Kidney (tissue), 13 donors: ENCODE measurements at regions not wholly inside any gene's neighbourhood (a gene's known extent, or its start where the extent isn't known, plus 50 kb on each side); places are given as distances from the start of the nearest gene placed in this dataset.
A peak's percentile ranks its signal among the peaks of the same experiment; 100 is the strongest.

ENCODE experiments used
- DNase-seq, 5 donors: peaks; one replicate each; pipeline ENCODE4 v3.0.0-alpha.2; 2013 to 2020
- FAIRE-seq: peaks from 2 replicates; lab custom pipeline; 2012; peaks lifted over from hg19 to GRCh38; lab: Jason Lieb, UNC
- H3K27ac ChIP-seq, 2 donors: one replicate each; pipeline ENCODE4 v1.7.0; 2013; ENCODE audit warnings: low read depth in 2 of 2, low read length in 2 of 2, inconsistent platforms in 1 of 2
- H3K27me3 ChIP-seq: one replicate; pipeline ENCODE4 v1.7.1; 2013; ENCODE audit warnings: low read length, inconsistent platforms; ENCODE audit not compliant: control insufficient read depth, insufficient read depth
- H3K36me3 ChIP-seq, 3 donors: one replicate each; pipeline versions ENCODE4 v1.7.0 to v1.7.1; 2013; ENCODE audit warnings: low read length in 3 of 3, control low read depth in 1 of 3, inconsistent platforms in 1 of 3; ENCODE audit not compliant: insufficient read depth in 3 of 3, control insufficient read depth in 2 of 3
- H3K4me1 ChIP-seq, 3 donors: one replicate each; pipeline versions ENCODE4 v1.7.0 to v1.7.1; 2013; ENCODE audit warnings: low read length in 3 of 3, inconsistent platforms in 1 of 3, low read depth in 1 of 3; ENCODE audit not compliant: control insufficient read depth in 2 of 3, insufficient read depth in 2 of 3
- H3K4me3 ChIP-seq, 3 donors: one replicate each; pipeline versions ENCODE4 v1.7.0 to v1.8.1; 2013; ENCODE audit warnings: low read length in 3 of 3, control low read depth in 1 of 3, inconsistent platforms in 1 of 3
- H3K9ac ChIP-seq, 3 donors: one replicate each; pipeline versions ENCODE4 v1.7.0 to v1.7.1; 2013; ENCODE audit warnings: low read length in 3 of 3, control low read depth in 1 of 3, inconsistent platforms in 1 of 3
- H3K9me3 ChIP-seq, 3 donors: one replicate each; pipeline versions ENCODE4 v1.7.0 to v1.7.1; 2013; ENCODE audit warnings: low read length in 3 of 3, control low read depth in 1 of 3, inconsistent platforms in 1 of 3; ENCODE audit not compliant: control insufficient read depth in 2 of 3, insufficient read depth in 1 of 3
- CTCF ChIP-seq: IDR thresholded peaks from 3 replicates; pipeline ENCODE4 v1.5.1; 2012; ENCODE audit warnings: mild to moderate bottlenecking, moderate library complexity, borderline replicate concordance; ENCODE audit not compliant: insufficient read depth; ENCODE audit errors: extremely low read depth
- intact Hi-C: fragments of 100-400 bp; cut with DNase I; formaldehyde crosslinking; loops from one replicate; pipeline ENCODE4 v1.11.1; 2022
- donor health status: control.
- donor health status: control.
- donor health status: control.
- donor health status: control.
- donor health status: control.
- donor health status: DM: yes; HTN: yes; CAD: no.
- donor health status: Normal renal cell carcinoma (clear cell type).

GRCh38 chr21:41593760-41594138 lies 85.8 kb upstream of the TMPRSS2 start:
- no peak for FAIRE-seq
- Histone ChIP-seq H3K9me3 (no peaks in the 10 kb centered on the region), H3K4me3 (no peak overlapping the region), H3K27me3 (no peaks in the 10 kb centered on the region), H3K36me3 (no peaks in the 10 kb centered on the region), H3K9ac (peak overlapping the region in 1 of 3 donors; percentile 7), H3K27ac (peak overlapping the region in 1 of 2 donors; percentile 10), H3K4me1 (peaks cover 0 to 2% (median 0%) of the 10 kb centered on the region in 3 donors)
- intact Hi-C loops, result no loop called here
- no peak for TF ChIP-seq CTCF
- peak in 3 of 5 donors; percentile 28 to 35 (median 30) for DNase-seq

GRCh38 chr21:41593051-41593759 lies 85.2 kb upstream of the TMPRSS2 start:
- FAIRE-seq, result no peak
- Histone ChIP-seq H3K27me3 (no peaks in the 10 kb centered on the region), H3K4me1 (peaks cover 0 to 2% (median 0%) of the 10 kb centered on the region in 3 donors), H3K27ac (peak overlapping the region; percentile 10 to 48), H3K9me3 (no peaks in the 10 kb centered on the region), H3K4me3 (no peak overlapping the region), H3K9ac (peak overlapping the region in 1 of 3 donors; percentile 7), H3K36me3 (no peaks in the 10 kb centered on the region)
- intact Hi-C loops, result no loop called here
- peak in 3 of 5 donors; percentile 31 to 62 (median 59) for DNase-seq
- no peak for TF ChIP-seq CTCF

- no peaks in the 10 kb centered on the region for H3K9me3 ChIP-seq
- DNase-seq (no peak), FAIRE-seq (no peak)
- H3K36me3 ChIP-seq, result no peaks in the 10 kb centered on the region
- TF ChIP-seq CTCF, result no peak
- H3K4me3 ChIP-seq, result no peak overlapping the region
- H3K27me3 ChIP-seq, result no peaks in the 10 kb centered on the region
- intact Hi-C loops, result no loop called here
- H3K9ac ChIP-seq, result no peak overlapping the region
- H3K4me1 ChIP-seq, result peaks cover 0 to 2% (median 0%) of the 10 kb centered on the region in 3 donors
- no peak overlapping the region for H3K27ac ChIP-seq
Measured at GRCh38 chr21:41589620-41590175, 81.7 kb upstream of the TMPRSS2 start.
